Keratinocyte (primary cell): ENCODE measurements at regions not wholly inside any gene's neighbourhood (a gene's known extent, or its start where the extent isn't known, plus 50 kb on each side); places are given as distances from the start of the nearest gene placed in this dataset.

Source experiments
- EZH2 ChIP-seq: IDR thresholded peaks from one replicate; pipeline ENCODE4 v1.6.1; 2012; ENCODE audit warnings: inconsistent platforms, mild to moderate bottlenecking, low read length, moderate library complexity
- TF ChIP-seq, protein P1 (sequence below), 3 experiments: IDR thresholded peaks in 1 of 3; conservative IDR thresholded peaks in 1 of 3; optimal IDR thresholded peaks in 1 of 3; 2 replicates in 2 of 3; 3 replicates in 1 of 3; pipeline versions ENCODE3 to v1.5.1; 2011; ENCODE audit warnings: low read length in 3 of 3, mild to moderate bottlenecking in 3 of 3, moderate library complexity in 2 of 3, control low read depth in 1 of 3, inconsistent platforms in 1 of 3; ENCODE audit not compliant: insufficient read depth in 2 of 3; ENCODE audit errors: extremely low read depth in 1 of 3

DNA sequence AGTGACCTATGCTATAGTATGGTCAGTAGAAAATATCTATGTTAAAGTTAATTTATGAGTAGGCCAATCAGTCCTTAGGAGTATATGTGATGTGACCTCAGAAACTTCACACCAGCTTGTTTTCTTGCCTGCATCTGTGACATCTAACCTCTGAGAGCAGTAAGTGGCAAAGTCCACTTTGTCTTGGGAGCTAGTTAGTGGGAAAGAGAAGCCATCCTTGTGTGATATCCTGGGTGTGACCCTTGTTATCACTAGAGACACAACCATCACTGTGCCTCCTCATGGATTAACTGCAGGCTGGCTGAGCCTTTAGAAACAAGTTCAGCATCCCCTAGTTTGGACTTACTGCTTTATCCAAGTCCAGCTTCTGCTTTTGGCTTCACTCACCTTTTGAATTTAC, 170.6 kb upstream of the STXBP6 start:
- no peak for TF ChIP-seq EZH2
- TF ChIP-seq, protein P1, sequence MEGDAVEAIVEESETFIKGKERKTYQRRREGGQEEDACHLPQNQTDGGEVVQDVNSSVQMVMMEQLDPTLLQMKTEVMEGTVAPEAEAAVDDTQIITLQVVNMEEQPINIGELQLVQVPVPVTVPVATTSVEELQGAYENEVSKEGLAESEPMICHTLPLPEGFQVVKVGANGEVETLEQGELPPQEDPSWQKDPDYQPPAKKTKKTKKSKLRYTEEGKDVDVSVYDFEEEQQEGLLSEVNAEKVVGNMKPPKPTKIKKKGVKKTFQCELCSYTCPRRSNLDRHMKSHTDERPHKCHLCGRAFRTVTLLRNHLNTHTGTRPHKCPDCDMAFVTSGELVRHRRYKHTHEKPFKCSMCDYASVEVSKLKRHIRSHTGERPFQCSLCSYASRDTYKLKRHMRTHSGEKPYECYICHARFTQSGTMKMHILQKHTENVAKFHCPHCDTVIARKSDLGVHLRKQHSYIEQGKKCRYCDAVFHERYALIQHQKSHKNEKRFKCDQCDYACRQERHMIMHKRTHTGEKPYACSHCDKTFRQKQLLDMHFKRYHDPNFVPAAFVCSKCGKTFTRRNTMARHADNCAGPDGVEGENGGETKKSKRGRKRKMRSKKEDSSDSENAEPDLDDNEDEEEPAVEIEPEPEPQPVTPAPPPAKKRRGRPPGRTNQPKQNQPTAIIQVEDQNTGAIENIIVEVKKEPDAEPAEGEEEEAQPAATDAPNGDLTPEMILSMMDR (optimal IDR thresholded peaks at IDR 0.05 in 1 of 3, IDR thresholded peaks at IDR 0.05 in 1 of 3, conservative IDR thresholded peaks at IDR 0.05 in 1 of 3; ENCODE audit: extremely low read depth in 1 of 3, insufficient read depth in 2 of 3, low read length in 3 of 3) = no peak
